ENCODE measurements at regions not wholly inside any gene's neighbourhood (a gene's known extent, or its start where the extent isn't known, plus 50 kb on each side); places are given as distances from the start of the nearest gene placed in this dataset.

DNA sequence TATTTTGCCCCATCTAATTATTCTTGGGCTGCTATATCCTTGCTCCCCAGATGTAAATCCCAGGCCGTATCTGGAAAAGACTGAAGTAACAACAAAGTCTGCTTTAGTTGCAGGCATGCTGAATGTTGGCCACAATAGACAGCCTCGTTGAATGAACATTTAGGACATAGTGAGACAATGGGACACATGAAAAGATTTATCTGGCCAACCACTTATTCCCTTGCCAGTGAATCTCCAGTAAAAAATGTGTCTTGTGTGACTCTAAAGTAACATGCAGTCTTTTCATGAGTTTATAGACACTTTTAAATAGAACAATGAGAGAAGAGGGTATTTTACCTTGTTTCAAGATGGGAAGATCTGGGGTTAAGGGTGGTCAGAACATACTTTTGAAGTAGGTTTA is 60.2 kb upstream of the STXBP6 start (continued):
- TF ChIP-seq, protein P1, sequence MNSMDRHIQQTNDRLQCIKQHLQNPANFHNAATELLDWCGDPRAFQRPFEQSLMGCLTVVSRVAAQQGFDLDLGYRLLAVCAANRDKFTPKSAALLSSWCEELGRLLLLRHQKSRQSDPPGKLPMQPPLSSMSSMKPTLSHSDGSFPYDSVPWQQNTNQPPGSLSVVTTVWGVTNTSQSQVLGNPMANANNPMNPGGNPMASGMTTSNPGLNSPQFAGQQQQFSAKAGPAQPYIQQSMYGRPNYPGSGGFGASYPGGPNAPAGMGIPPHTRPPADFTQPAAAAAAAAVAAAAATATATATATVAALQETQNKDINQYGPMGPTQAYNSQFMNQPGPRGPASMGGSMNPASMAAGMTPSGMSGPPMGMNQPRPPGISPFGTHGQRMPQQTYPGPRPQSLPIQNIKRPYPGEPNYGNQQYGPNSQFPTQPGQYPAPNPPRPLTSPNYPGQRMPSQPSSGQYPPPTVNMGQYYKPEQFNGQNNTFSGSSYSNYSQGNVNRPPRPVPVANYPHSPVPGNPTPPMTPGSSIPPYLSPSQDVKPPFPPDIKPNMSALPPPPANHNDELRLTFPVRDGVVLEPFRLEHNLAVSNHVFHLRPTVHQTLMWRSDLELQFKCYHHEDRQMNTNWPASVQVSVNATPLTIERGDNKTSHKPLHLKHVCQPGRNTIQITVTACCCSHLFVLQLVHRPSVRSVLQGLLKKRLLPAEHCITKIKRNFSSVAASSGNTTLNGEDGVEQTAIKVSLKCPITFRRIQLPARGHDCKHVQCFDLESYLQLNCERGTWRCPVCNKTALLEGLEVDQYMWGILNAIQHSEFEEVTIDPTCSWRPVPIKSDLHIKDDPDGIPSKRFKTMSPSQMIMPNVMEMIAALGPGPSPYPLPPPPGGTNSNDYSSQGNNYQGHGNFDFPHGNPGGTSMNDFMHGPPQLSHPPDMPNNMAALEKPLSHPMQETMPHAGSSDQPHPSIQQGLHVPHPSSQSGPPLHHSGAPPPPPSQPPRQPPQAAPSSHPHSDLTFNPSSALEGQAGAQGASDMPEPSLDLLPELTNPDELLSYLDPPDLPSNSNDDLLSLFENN (IDR thresholded peaks at IDR 0.05; ENCODE audit: low read depth in 2 of 2, low read length in 2 of 2): no peak
- no peak for TF ChIP-seq ZC3H8 (IDR thresholded peaks at IDR 0.05)

DNA sequence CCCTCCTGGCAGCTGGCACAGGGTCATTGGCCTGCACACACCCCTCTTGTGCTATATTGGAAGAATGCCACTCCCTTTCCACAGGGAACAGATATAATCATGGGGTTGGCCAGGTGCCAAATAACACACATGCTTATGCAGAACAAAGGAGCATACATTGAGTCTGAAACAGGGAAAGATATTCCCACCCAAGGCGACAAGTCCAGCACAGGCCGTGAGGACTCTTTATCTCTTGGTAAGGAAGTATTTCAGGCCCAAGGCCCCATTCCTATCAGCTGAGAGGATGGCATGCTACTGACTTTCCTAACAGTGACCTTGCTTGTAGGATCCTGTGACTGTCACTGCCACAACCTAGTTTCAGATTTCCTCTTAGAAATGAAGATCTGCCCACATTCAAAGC is 59.0 kb upstream of the STXBP6 start:
- 0% methylated on average over 2 of the region's 2 CpGs for WGBS (ENCODE audit: insufficient coverage, low coverage, missing lambda C conversion rate)
- H3K4me2 ChIP-seq (ENCODE audit: insufficient read depth, low read length): no peak overlapping the region
- no peak for ATAC-seq

More for the DNA sequence above, 59.0 kb upstream of the STXBP6 start:
- Histone ChIP-seq H3K9me1 (ENCODE audit: control insufficient read depth, insufficient read depth, low read length) (no peaks in the 10 kb centered on the region), H3K9ac (ENCODE audit: insufficient read depth in 1 of 2, low read depth in 2 of 2, low read length in 2 of 2) (no peak overlapping the region), H2AFZ (ENCODE audit: low read depth, low read length) (no peak overlapping the region), H3K4me1 (replicated peaks in 1 of 2; ENCODE audit: control insufficient read depth in 2 of 2, insufficient read depth in 2 of 2, low read length in 2 of 2) (no peaks in the 10 kb centered on the region), H4K20me1 (replicated peaks; ENCODE audit: control insufficient read depth, insufficient read depth, low read length) (no peaks in the 10 kb centered on the region), H3K4me3 (no peak overlapping the region), H3K27ac (ENCODE audit: extremely low read depth, low read depth, low read length) (no peak overlapping the region), H3K9me3 (replicated peaks; ENCODE audit: control insufficient read depth, insufficient read depth, low read depth, low read length) (no peaks in the 10 kb centered on the region), H3K27me3 (ENCODE audit: control insufficient read depth in 2 of 2, insufficient read depth in 2 of 2, low read length in 2 of 2) (no peaks in the 10 kb centered on the region), H3K36me3 (ENCODE audit: control insufficient read depth, insufficient read depth, low read length) (no peaks in the 10 kb centered on the region), H3K79me2 (ENCODE audit: control insufficient read depth, insufficient read depth, low read length) (no peaks in the 10 kb centered on the region)
- no peak for DNase-seq (ENCODE audit: extremely low read depth in 1 of 4, low spot score in 3 of 4)
- intact Hi-C loops (cut with micrococcal nuclease) (no loop called here), in situ Hi-C loops (cut with MboI) (no loop called here)
- FAIRE-seq: no peak
- POLR2A ChIA-PET: no interaction called here
- CTCF ChIA-PET (ENCODE audit: low intra/inter-chr PET ratio): no interaction called here
- TF ChIP-seq CTBP1 (IDR thresholded peaks at IDR 0.05; ENCODE audit: borderline replicate concordance) (no peak), NFIC (IDR thresholded peaks at IDR 0.05) (peak; percentile 86), FOXK2 (conservative IDR thresholded peaks at IDR 0.05 in 1 of 2, IDR thresholded peaks at IDR 0.05 in 1 of 2; ENCODE audit: low read depth in 2 of 2) (no peak), RBM15 (IDR thresholded peaks at IDR 0.05; ENCODE audit: insufficient read depth, low read length) (no peak), NFIX (CRISPR knock-in tag; IDR thresholded peaks at IDR 0.05; ENCODE audit: low read depth) (0 out of 2 replicates have a peak, but pooled peaks have one; percentile 38)
- BruUV-seq (replicated peaks): no TSS peak

All from K562 (cell line).